ENCODE measurements at regions not wholly inside any gene's neighbourhood (a gene's known extent, or its start where the extent isn't known, plus 50 kb on each side); places are given as distances from the start of the nearest gene placed in this dataset.

- TF ChIP-seq CTCF (IDR thresholded peaks at IDR 0.05; ENCODE audit: insufficient read depth, low read length), result no peak
- no peak for DNase-seq (ENCODE audit: low read depth)
- H3K4me3 ChIP-seq (ENCODE audit: low read depth, low read length), result no peak overlapping the region
Observed at GRCh38 chr6:78117966-78118365, 465.1 kb downstream of the MEI4 start.

GRCh38 chr6:78131521-78131920 is 478.7 kb downstream of the MEI4 start:
- no peak for DNase-seq (ENCODE audit: low read depth)

GRCh38 chr6:78132671-78133410 is 480.0 kb downstream of the MEI4 start:
- no peak for DNase-seq (ENCODE audit: low read depth)
- no peak overlapping the region for H3K4me3 ChIP-seq (ENCODE audit: low read depth, low read length)
- no peak for TF ChIP-seq CTCF (IDR thresholded peaks at IDR 0.05; ENCODE audit: insufficient read depth, low read length)

More at GRCh38 chr6:78131521-78131920, 478.7 kb downstream of the MEI4 start:
- no peak for TF ChIP-seq CTCF (IDR thresholded peaks at IDR 0.05; ENCODE audit: insufficient read depth, low read length)
- no peak overlapping the region for H3K4me3 ChIP-seq (ENCODE audit: low read depth, low read length)

- TF ChIP-seq CTCF (IDR thresholded peaks at IDR 0.05; ENCODE audit: insufficient read depth, low read length), result no peak
- no peak overlapping the region for H3K4me3 ChIP-seq (ENCODE audit: low read depth, low read length)
Observed at GRCh38 chr6:78150425-78150824, 497.6 kb downstream of the MEI4 start.

GRCh38 chr6:78153976-78154375 is 501.1 kb downstream of the MEI4 start:
- DNase-seq (ENCODE audit: low read depth), result no peak
- TF ChIP-seq CTCF (IDR thresholded peaks at IDR 0.05; ENCODE audit: insufficient read depth, low read length), result no peak
- H3K4me3 ChIP-seq (ENCODE audit: low read depth, low read length), result no peak overlapping the region

More at GRCh38 chr6:78150425-78150824, 497.6 kb downstream of the MEI4 start:
- DNase-seq (ENCODE audit: low read depth), result no peak

- no peak overlapping the region for H3K4me3 ChIP-seq (ENCODE audit: low read depth, low read length)
- TF ChIP-seq CTCF (IDR thresholded peaks at IDR 0.05; ENCODE audit: insufficient read depth, low read length), result no peak
- DNase-seq (ENCODE audit: low read depth), result no peak
Observed at GRCh38 chr6:78157606-78158005, 504.8 kb downstream of the MEI4 start.

GRCh38 chr6:78188891-78189290 is 536.1 kb downstream of the MEI4 start:
- TF ChIP-seq CTCF (IDR thresholded peaks at IDR 0.05; ENCODE audit: insufficient read depth, low read length), result no peak
- no peak for DNase-seq (ENCODE audit: low read depth)
- no peak overlapping the region for H3K4me3 ChIP-seq (ENCODE audit: low read depth, low read length)

All from fibroblast of the aortic adventitia (primary cell).